Heart right ventricle (tissue), 16 donors: ENCODE measurements at regions not wholly inside any gene's neighbourhood (a gene's known extent, or its start where the extent isn't known, plus 50 kb on each side); places are given as distances from the start of the nearest gene placed in this dataset.

Experiments
- ATAC-seq, 8 donors: fragments of 200-7000 bp; cut with Tn5 transposase; one replicate each; pipeline ENCODE4 v1.9.1; 2020; ENCODE audit warnings: mild to moderate bottlenecking in 8 of 8, moderate library complexity in 8 of 8, moderate number of reproducible peaks in 1 of 8
- DNase-seq, 2 donors: peaks; one replicate each; pipeline ENCODE4 v3.0.0-alpha.2; 2020
- H3K27ac ChIP-seq, 10 donors: fragments of 200-600 bp; sonication (generic) in 2 of 10; one replicate each; pipeline versions ENCODE4 v1.5.0 to v1.8.0; 2020 to 2022; ENCODE audit warnings: mild to moderate bottlenecking in 3 of 10
- H3K27me3 ChIP-seq, 7 donors: fragments of 200-600 bp; one replicate each; pipeline ENCODE4 v1.8.0; 2021 to 2022; ENCODE audit warnings: mild to moderate bottlenecking in 2 of 7
- H3K36me3 ChIP-seq, 9 donors: fragments of 200-600 bp; sonication (generic) in 1 of 9; one replicate each; pipeline versions ENCODE4 v1.5.0 to v1.8.0; 2020 to 2022; ENCODE audit warnings: mild to moderate bottlenecking in 2 of 9
- H3K4me1 ChIP-seq, 9 donors: fragments of 200-600 bp; sonication (generic) in 1 of 9; one replicate each; pipeline versions ENCODE4 v1.5.0 to v1.8.0; 2020 to 2022; ENCODE audit warnings: mild to moderate bottlenecking in 4 of 9
- H3K4me3 ChIP-seq, 10 donors: fragments of 200-600 bp; sonication (generic) in 2 of 10; one replicate each; pipeline versions ENCODE4 v1.5.0 to v1.8.0; 2020 to 2022; ENCODE audit warnings: mild to moderate bottlenecking in 7 of 10, moderate library complexity in 2 of 10
- H3K9me3 ChIP-seq, 11 donors: fragments of 200-600 bp in 10 of 11; sonication (generic) in 2 of 11; one replicate each; pipeline versions ENCODE4 v1.5.0 to v1.8.0; 2013 to 2022; ENCODE audit warnings: mild to moderate bottlenecking in 2 of 11, control low read depth in 1 of 11, moderate library complexity in 1 of 11
- WGBS, 2 donors: extraction: QIAGEN DNeasy Blood & Tissue Kit; methylation state at CpG; one replicate each; pipeline ENCODE4 v1.1.7; 2013; ENCODE audit warnings: inconsistent platforms in 1 of 2; 5-methylcytosine and 5-hydroxymethylcytosine counted together
- intact Hi-C, 10 donors: fragments of 100-400 bp; cut with DNase I; formaldehyde crosslinking; loops; one replicate each; pipeline versions ENCODE4 v1.11.1 to v1.14.2; 2022
- TF ChIP-seq, protein P1 (sequence below), 9 donors: fragments of 200-600 bp; sonication (generic) in 2 of 9; IDR thresholded peaks; one replicate each; pipeline versions ENCODE4 v1.5.0 to v1.8.0; 2021 to 2022; ENCODE audit warnings: antibody characterized with exemption in 9 of 9, mild to moderate bottlenecking in 5 of 9, moderate library complexity in 1 of 9
- donor health status: Arrhythmogenic right ventricular cardiomyopathy.
- donor health status: ischemic (EF 13 %, LVEDD 7.1; RV severe dilation, severe dysfunction).
- donor health status: healthy with polysubstance abuse.
- donor health status: DM: no; HTN: yes; CAD: no.
- donor health status: DM: no; HTN: no; CAD: no.
- donor health status: ischemic (EF 25% LVEDD 6.9; RV normal size, moderate dysfunction).
- donor health status: ischemic (EF 25% LVEDD 5.7; RV mildly dilated, moderate dysfunction).
- donor health status: healthy.
- donor health status: DM: yes; HTN: yes; CAD: no.
- donor health status: Ischemic cardiomyopathy.
- donor health status: ischemic (EF 35%, LVEDD 5.7; RV mildly dilated, moderate dysfunction).
- donor health status: nonischemic (EF 11% LVEDD 7.7; RV severe dilation, severe dysfunction).
- donor health status: DM: yes; HTN: yes; CAD: no.
- donor health status: PGD.
- donor health status: ischemic (EF 29% LVEDD 5.4; RV normal size, mild dysfunction).
- donor health status: nonischemic (EF 23%, LVEDD 6.1; RV moderate dilation, normal function).

DNA sequence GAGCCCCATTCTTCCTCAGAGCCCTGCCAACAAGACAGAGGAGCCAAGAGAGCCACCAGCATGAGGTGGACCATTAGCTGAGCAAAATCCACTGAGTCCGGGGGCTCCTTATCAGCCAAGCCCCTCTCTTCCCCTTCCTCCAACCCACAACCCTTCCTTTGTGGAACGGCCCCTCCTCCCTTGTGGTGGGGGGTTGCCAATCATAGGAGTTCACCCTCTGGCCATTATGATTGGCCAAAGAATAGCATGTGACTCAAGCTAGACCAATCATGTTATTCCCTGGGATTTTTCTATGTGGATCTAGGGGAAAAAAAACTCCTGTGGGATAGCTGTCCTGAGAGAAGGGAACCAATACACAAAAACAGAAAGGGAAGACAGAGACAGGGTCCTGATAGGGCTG, 120.5 kb downstream of the C16orf95 start:
- Histone ChIP-seq H3K27me3 (peaks cover 0 to 12% (median 0%) of the 10 kb centered on the region in 7 donors), H3K9me3 (no peaks in the 10 kb centered on the region), H3K4me1 (no peaks in the 10 kb centered on the region), H3K36me3 (no peaks in the 10 kb centered on the region), H3K27ac (no peak overlapping the region), H3K4me3 (no peak overlapping the region)
- TF ChIP-seq, protein P1, sequence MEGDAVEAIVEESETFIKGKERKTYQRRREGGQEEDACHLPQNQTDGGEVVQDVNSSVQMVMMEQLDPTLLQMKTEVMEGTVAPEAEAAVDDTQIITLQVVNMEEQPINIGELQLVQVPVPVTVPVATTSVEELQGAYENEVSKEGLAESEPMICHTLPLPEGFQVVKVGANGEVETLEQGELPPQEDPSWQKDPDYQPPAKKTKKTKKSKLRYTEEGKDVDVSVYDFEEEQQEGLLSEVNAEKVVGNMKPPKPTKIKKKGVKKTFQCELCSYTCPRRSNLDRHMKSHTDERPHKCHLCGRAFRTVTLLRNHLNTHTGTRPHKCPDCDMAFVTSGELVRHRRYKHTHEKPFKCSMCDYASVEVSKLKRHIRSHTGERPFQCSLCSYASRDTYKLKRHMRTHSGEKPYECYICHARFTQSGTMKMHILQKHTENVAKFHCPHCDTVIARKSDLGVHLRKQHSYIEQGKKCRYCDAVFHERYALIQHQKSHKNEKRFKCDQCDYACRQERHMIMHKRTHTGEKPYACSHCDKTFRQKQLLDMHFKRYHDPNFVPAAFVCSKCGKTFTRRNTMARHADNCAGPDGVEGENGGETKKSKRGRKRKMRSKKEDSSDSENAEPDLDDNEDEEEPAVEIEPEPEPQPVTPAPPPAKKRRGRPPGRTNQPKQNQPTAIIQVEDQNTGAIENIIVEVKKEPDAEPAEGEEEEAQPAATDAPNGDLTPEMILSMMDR (IDR thresholded peaks at IDR 0.05), result no peak
- DNase-seq (no peak), ATAC-seq (no peak)
- intact Hi-C loops, result no loop called here
- 72 to 84% methylated on average over 2 of the region's 2 CpGs for WGBS, 2 donors

DNA sequence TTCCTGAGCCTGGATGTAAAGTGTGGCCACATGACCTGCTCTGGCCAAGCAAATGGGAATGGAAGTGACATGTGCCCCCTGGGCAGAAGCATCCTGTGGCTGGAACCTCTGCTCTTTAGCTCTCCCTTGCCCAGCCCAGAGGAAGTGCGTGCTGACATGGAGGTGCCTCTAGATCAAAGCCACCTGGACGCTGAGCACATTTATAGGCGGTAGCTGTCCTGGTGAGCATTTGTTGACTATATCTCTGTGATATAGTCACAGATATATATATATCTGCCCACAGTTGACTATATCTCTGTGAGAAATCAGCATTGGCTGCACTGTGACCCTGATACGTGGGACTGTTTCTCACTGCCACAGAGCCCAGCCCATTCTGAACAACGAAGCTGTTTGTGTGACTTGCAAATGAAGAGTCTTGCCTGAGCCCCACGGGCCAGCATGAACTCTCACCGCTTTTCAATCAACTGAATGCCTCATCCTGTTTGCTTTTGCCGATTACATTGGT, 118.8 kb downstream of the C16orf95 start:
- no peaks in the 10 kb centered on the region for H3K36me3 ChIP-seq
- peaks cover 0 to 12% (median 0%) of the 10 kb centered on the region in 7 donors for H3K27me3 ChIP-seq
- DNase-seq, result no peak
- no peak overlapping the region for H3K4me3 ChIP-seq
- peaks cover 0 to 4% (median 0%) of the 10 kb centered on the region in 9 donors for H3K4me1 ChIP-seq
- no peak overlapping the region for H3K27ac ChIP-seq
- TF ChIP-seq, protein P1 (IDR thresholded peaks at IDR 0.05), result no peak
- no peaks in the 10 kb centered on the region for H3K9me3 ChIP-seq
- ATAC-seq, result no peak
- 42 to 45% methylated on average over 8 of the region's 8 CpGs for whole genome bisulfite sequencing, 2 donors
- intact Hi-C loops, result no loop called here

DNA sequence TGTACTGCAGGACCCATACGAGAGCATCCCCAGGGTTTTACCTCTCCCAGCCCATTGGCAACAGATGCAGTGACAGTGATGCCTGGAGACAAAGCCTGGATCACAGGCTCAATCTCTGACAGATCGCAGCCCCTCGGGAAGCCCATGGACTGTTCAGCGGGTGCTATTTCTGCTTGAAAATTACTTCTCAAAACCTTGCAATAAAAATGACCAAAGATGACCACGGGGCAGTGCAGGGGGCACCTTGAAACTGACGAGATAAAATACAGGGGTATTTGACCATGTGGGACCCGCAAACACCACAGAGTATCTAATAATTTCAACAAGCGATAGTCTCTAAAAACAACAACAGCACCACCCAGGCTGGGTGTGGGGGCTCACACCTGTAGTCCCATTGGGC, 118.3 kb downstream of the C16orf95 start:
- Histone ChIP-seq H3K4me1 (peaks cover 0 to 6% (median 0%) of the 10 kb centered on the region in 9 donors), H3K27me3 (peaks cover 0 to 12% (median 0%) of the 10 kb centered on the region in 7 donors), H3K4me3 (no peak overlapping the region), H3K36me3 (no peaks in the 10 kb centered on the region), H3K9me3 (no peaks in the 10 kb centered on the region), H3K27ac (no peak overlapping the region)
- no peak for DNase-seq
- 78 to 84% methylated on average over 8 of the region's 8 CpGs for WGBS, 2 donors
- intact Hi-C loops, result no loop called here
- no peak for ATAC-seq
- TF ChIP-seq, protein P1 (IDR thresholded peaks at IDR 0.05), result no peak

DNA sequence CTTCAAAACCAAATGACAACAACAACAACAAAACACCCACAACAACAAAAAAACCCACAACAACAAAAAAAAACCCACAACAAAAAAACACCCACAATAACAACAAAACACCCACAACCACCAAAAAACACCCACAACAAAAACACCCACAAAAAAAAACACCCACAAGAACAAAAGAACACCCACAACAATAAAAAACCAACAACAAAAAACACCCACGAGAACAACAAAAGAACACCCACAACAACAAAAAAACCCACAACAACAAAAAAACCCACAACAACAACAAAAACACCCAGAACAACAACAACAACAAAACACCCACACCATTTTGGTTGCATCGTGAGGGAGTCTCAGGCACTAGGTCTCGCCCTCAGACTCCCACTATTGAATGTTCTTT, 117.8 kb downstream of the C16orf95 start:
- Histone ChIP-seq H3K36me3 (no peaks in the 10 kb centered on the region), H3K4me1 (peaks cover 0 to 6% (median 0%) of the 10 kb centered on the region in 9 donors), H3K27ac (no peak overlapping the region), H3K27me3 (peaks cover 0 to 9% (median 0%) of the 10 kb centered on the region in 7 donors), H3K4me3 (no peak overlapping the region), H3K9me3 (no peaks in the 10 kb centered on the region)
- TF ChIP-seq, protein P1 (IDR thresholded peaks at IDR 0.05), result no peak
- intact Hi-C loops, result no loop called here
- ATAC-seq (no peak), DNase-seq (no peak)
- WGBS, 2 donors, result 84 to 87% methylated on average over 3 of the region's 3 CpGs
